IMR-90 (cell line): ENCODE measurements at regions not wholly inside any gene's neighbourhood (a gene's known extent, or its start where the extent isn't known, plus 50 kb on each side); places are given as distances from the start of the nearest gene placed in this dataset.

Source experiments
- ATAC-seq: fragments of 200-7000 bp; cut with Tn5 transposase; 2 replicates; pipeline ENCODE4 v1.9.1; 2020; ENCODE audit warnings: low read depth, mild to moderate bottlenecking, moderate library complexity
- BruUV-seq: library from RNA; stranded (reverse); fragments of 400-500 nt; replicated peaks from 2 replicates; lab custom pipeline; 2021; lab: Mats Ljungman, UMichigan
- CTCF ChIA-PET: fragments of 300-600 bp; formaldehyde crosslinking; extraction: SDS; loops from one replicate; lab custom pipeline; 2021; ENCODE audit warnings: antibody characterized with exemption; lab: Yijun Ruan, JAX
- POLR2A ChIA-PET: fragments of 300-600 bp; sonication (Branson Sonifier 250); formaldehyde crosslinking; loops from one replicate; lab custom pipeline; 2022; ENCODE audit warnings: antibody characterized with exemption; ENCODE audit not compliant: unreplicated experiment; lab: Charles Lee
- DNase-seq: peaks from one replicate; pipeline ENCODE4 v3.0.0; 2013
- H2AFZ ChIP-seq: replicated peaks from 2 replicates; pipeline ENCODE3; 2013; ENCODE audit warnings: low read length, mild to moderate bottlenecking; ENCODE audit not compliant: poor library complexity
- H2AK5ac ChIP-seq: 2 replicates; pipeline ENCODE4 v1.6.1; 2013; ENCODE audit warnings: low read depth, low read length, inconsistent platforms
- H2AK9ac ChIP-seq: replicated peaks from 2 replicates; pipeline ENCODE3; 2013; ENCODE audit warnings: mild to moderate bottlenecking, low read depth, low read length, moderate library complexity; ENCODE audit not compliant: poor library complexity
- H2BK120ac ChIP-seq: 2 replicates; pipeline ENCODE4 v1.6.1; 2013; ENCODE audit warnings: low read depth, low read length, inconsistent platforms
- H2BK15ac ChIP-seq: 3 replicates; pipeline ENCODE4 v1.6.1; 2013; ENCODE audit warnings: low read depth, low read length, inconsistent platforms
- H2BK20ac ChIP-seq: 2 replicates; pipeline ENCODE4 v1.6.1; 2013; ENCODE audit warnings: low read depth, mild to moderate bottlenecking, inconsistent platforms, low read length, moderate library complexity
- H2BK5ac ChIP-seq: 2 replicates; pipeline ENCODE4 v1.6.1; 2013; ENCODE audit warnings: mild to moderate bottlenecking, low read depth, low read length, inconsistent platforms; ENCODE audit not compliant: poor library complexity, severe bottlenecking
- H3K14ac ChIP-seq: replicated peaks from 2 replicates; pipeline ENCODE4 v1.6.1; 2013; ENCODE audit warnings: low read depth, low read length, inconsistent platforms
- H3K18ac ChIP-seq: 2 replicates; pipeline ENCODE4 v1.6.1; 2013; ENCODE audit warnings: low read depth, low read length, control low read depth
- H3K23ac ChIP-seq: 2 replicates; pipeline ENCODE4 v1.6.1; 2013; ENCODE audit warnings: low read depth, low read length, inconsistent platforms
- H3K27ac ChIP-seq: 2 replicates; pipeline ENCODE4 v1.5.1; 2013; ENCODE audit warnings: mild to moderate bottlenecking, control low read depth, low read length; ENCODE audit not compliant: insufficient read depth
- H3K27me3 ChIP-seq: 2 replicates; pipeline ENCODE4 v1.6.1; 2013; ENCODE audit warnings: low read length; ENCODE audit not compliant: control insufficient read depth, insufficient read depth
- H3K36me3 ChIP-seq: 2 replicates; pipeline ENCODE4 v1.6.1; 2013; ENCODE audit warnings: low read length, mixed read lengths; ENCODE audit not compliant: control insufficient read depth, insufficient read depth
- H3K4ac ChIP-seq: 2 replicates; pipeline ENCODE4 v1.6.1; 2013; ENCODE audit warnings: low read depth, low read length, inconsistent platforms
- H3K4me1 ChIP-seq: 2 replicates; pipeline ENCODE4 v1.6.1; 2013; ENCODE audit warnings: low read length, mixed read lengths; ENCODE audit not compliant: control insufficient read depth, insufficient read depth
- H3K4me2 ChIP-seq: 2 replicates; pipeline ENCODE4 v1.6.1; 2013; ENCODE audit warnings: low read depth, mild to moderate bottlenecking, control low read depth, low read length, moderate library complexity
- H3K4me3 ChIP-seq: 2 replicates; pipeline ENCODE4 v1.5.1; 2013; ENCODE audit warnings: low read depth, mild to moderate bottlenecking, control low read depth, low read length, moderate library complexity; ENCODE audit not compliant: insufficient read depth
- H3K56ac ChIP-seq: 2 replicates; pipeline ENCODE4 v1.6.1; 2013; ENCODE audit warnings: low read length, inconsistent platforms; ENCODE audit not compliant: insufficient read depth; ENCODE audit errors: extremely low read depth
- H3K79me1 ChIP-seq, 2 experiments: 2 replicates each; pipeline ENCODE4 v1.6.1; 2013; ENCODE audit warnings: low read length in 2 of 2, inconsistent platforms in 1 of 2, low read depth in 1 of 2
- H3K9ac ChIP-seq: 2 replicates; pipeline ENCODE4 v1.6.1; 2013; ENCODE audit warnings: low read depth, low read length, control low read depth
- H3K9me1 ChIP-seq: 2 replicates; pipeline ENCODE4 v1.6.1; 2013; ENCODE audit warnings: low read length, inconsistent platforms; ENCODE audit not compliant: insufficient read depth
- H3K9me3 ChIP-seq: 2 replicates; pipeline ENCODE4 v1.6.1; 2013; ENCODE audit warnings: low read length; ENCODE audit not compliant: control insufficient read depth, insufficient read depth
- H4K20me1 ChIP-seq: 2 replicates; pipeline ENCODE4 v1.6.1; 2013; ENCODE audit warnings: low read length, inconsistent platforms; ENCODE audit not compliant: insufficient read depth
- H4K5ac ChIP-seq: 2 replicates; pipeline ENCODE4 v1.6.1; 2013; ENCODE audit warnings: mild to moderate bottlenecking, low read depth, low read length, control low read depth
- H4K8ac ChIP-seq, 2 experiments: 2 replicates each; pipeline ENCODE4 v1.6.1; 2013; ENCODE audit warnings: low read depth in 2 of 2, low read length in 2 of 2, control low read depth in 1 of 2, inconsistent platforms in 1 of 2
- H4K91ac ChIP-seq: 2 replicates; pipeline ENCODE4 v1.6.1; 2013; ENCODE audit warnings: low read depth, low read length, inconsistent platforms; ENCODE audit not compliant: insufficient read depth
- BHLHE40 ChIP-seq: fragments of 150-350 bp; IDR thresholded peaks from 2 replicates; pipeline ENCODE4 v1.6.1; 2016; ENCODE audit warnings: mild to moderate bottlenecking, low read depth, low read length
- CHD1 ChIP-seq: IDR thresholded peaks from 2 replicates; pipeline ENCODE4 v1.6.1; 2012; ENCODE audit warnings: low read depth, low read length, improper control_type of control experiment
- CTCF ChIP-seq: conservative IDR thresholded peaks from 2 replicates; pipeline ENCODE4 v1.5.1; 2012; ENCODE audit warnings: mild to moderate bottlenecking, low read depth, low read length, improper control_type of control experiment
- MXI1 ChIP-seq: IDR thresholded peaks from 2 replicates; pipeline ENCODE4 v1.6.1; 2012; ENCODE audit warnings: low read depth, mild to moderate bottlenecking, low read length, moderate library complexity, borderline replicate concordance
- POLR2A ChIP-seq: IDR thresholded peaks from 2 replicates; pipeline ENCODE4 v1.6.1; 2012; ENCODE audit warnings: mild to moderate bottlenecking, low read depth, low read length
- RAD21 ChIP-seq: IDR thresholded peaks from 2 replicates; pipeline ENCODE4 v1.6.1; 2012; ENCODE audit warnings: low read length, improper control_type of control experiment
- RCOR1 ChIP-seq: IDR thresholded peaks from 2 replicates; pipeline ENCODE4 v1.6.1; 2012; ENCODE audit warnings: mild to moderate bottlenecking, low read length, improper control_type of control experiment; ENCODE audit not compliant: insufficient replicate concordance
- RFX5 ChIP-seq: IDR thresholded peaks from 2 replicates; pipeline ENCODE4 v1.8.0; 2012; ENCODE audit warnings: low read depth, mild to moderate bottlenecking, low read length, moderate library complexity
- SMC3 ChIP-seq: fragments of 150-350 bp; IDR thresholded peaks from 2 replicates; pipeline ENCODE4 v1.6.1; 2016; ENCODE audit warnings: low read depth, mild to moderate bottlenecking, antibody characterized with exemption, low read length, moderate library complexity
- WGBS, 2 experiments: methylation state at CpG; one replicate each; pipeline versions ENCODE4 v1.1.5 to v1.1.7; 2013; ENCODE audit warnings: missing lambda C conversion rate in 2 of 2; ENCODE audit not compliant: insufficient read length in 1 of 2; ENCODE audit errors: extremely low coverage in 2 of 2; 5-methylcytosine and 5-hydroxymethylcytosine counted together
- dilution Hi-C: fragments of 300-500 bp; cut with HindIII; formaldehyde crosslinking; loops from one replicate; pipeline ENCODE4 v1.14.3; 2018; ENCODE audit warnings: low sequenced_read_pairs; ENCODE audit not compliant: unreplicated experiment
- in situ Hi-C: fragments of 300-500 bp; cut with MboI; formaldehyde crosslinking; loops from 3 replicates; pipeline ENCODE4 v1.14.3; 2019; ENCODE audit warnings: low sequenced_read_pairs, inconsistent platforms, mixed read lengths
- intact Hi-C: fragments of 100-400 bp; cut with micrococcal nuclease; formaldehyde crosslinking; loops from 2 replicates; pipeline ENCODE4 v1.10.0; 2022
- TF ChIP-seq, protein P1 (sequence below): fragments of 150-350 bp; IDR thresholded peaks from 2 replicates; pipeline ENCODE4 v1.6.1; 2017; ENCODE audit warnings: mild to moderate bottlenecking, antibody characterized with exemption, low read length, low read depth

GRCh38 chr11:116414357-116414880 lies 358.4 kb downstream of the BUD13 start:
- Histone ChIP-seq H4K91ac (no peak overlapping the region), H2BK20ac (no peak overlapping the region), H3K4me3 (no peak overlapping the region), H3K23ac (no peak overlapping the region), H4K20me1 (no peaks in the 10 kb centered on the region), H3K36me3 (no peaks in the 10 kb centered on the region), H3K9me3 (no peaks in the 10 kb centered on the region), H2BK5ac (no peak overlapping the region), H3K18ac (no peak overlapping the region), H3K27ac (no peak overlapping the region), H3K9ac (no peak overlapping the region), H2AK5ac (no peak overlapping the region), H2AK9ac (no peak overlapping the region), H3K27me3 (no peaks in the 10 kb centered on the region), H4K5ac (no peak overlapping the region), H2BK120ac (no peak overlapping the region), H2AFZ (no peak overlapping the region), H3K4ac (no peak overlapping the region), H2BK15ac (no peak overlapping the region), H3K79me1 (no peaks in the 10 kb centered on the region), H4K8ac (no peak overlapping the region), H3K14ac (no peak overlapping the region), H3K9me1 (no peaks in the 10 kb centered on the region), H3K56ac (no peak overlapping the region), H3K4me2 (no peak overlapping the region), H3K4me1 (no peaks in the 10 kb centered on the region)
- no peak for TF ChIP-seq CHD1
- no peak for TF ChIP-seq CTCF
- TF ChIP-seq MXI1, result no peak
- TF ChIP-seq POLR2A, result no peak
- TF ChIP-seq RFX5, result no peak
- TF ChIP-seq, protein P1, sequence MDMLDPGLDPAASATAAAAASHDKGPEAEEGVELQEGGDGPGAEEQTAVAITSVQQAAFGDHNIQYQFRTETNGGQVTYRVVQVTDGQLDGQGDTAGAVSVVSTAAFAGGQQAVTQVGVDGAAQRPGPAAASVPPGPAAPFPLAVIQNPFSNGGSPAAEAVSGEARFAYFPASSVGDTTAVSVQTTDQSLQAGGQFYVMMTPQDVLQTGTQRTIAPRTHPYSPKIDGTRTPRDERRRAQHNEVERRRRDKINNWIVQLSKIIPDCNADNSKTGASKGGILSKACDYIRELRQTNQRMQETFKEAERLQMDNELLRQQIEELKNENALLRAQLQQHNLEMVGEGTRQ, result no peak
- TF ChIP-seq RAD21, result no peak
- TF ChIP-seq SMC3, result no peak
- TF ChIP-seq RCOR1, result no peak
- no peak for TF ChIP-seq BHLHE40
- ChIA-PET POLR2A (no interaction called here), CTCF (no interaction called here)
- ATAC-seq (no peak), DNase-seq (no peak)
- WGBS, 2 experiments, result no CpG with 5 or more reads among the region's 9 CpGs
- in situ Hi-C loops (no loop called here), dilution Hi-C loops (no loop called here), intact Hi-C loops (no loop called here)
- no TSS peak for BruUV-seq
